Nephron progenitor cell (in vitro differentiated cells): ENCODE measurements at regions not wholly inside any gene's neighbourhood (a gene's known extent, or its start where the extent isn't known, plus 50 kb on each side); places are given as distances from the start of the nearest gene placed in this dataset.
"Not testable (repeated sequence)": the region's sequence is repeated elsewhere in the genome, so short reads cannot be mapped to it uniquely, and the experiment has no call there.

Experiments used
- DNase-seq: peaks from one replicate; pipeline ENCODE4 v3.0.0; 2021
- H3K27ac Mint-ChIP-seq: 2 replicates; pipeline ENCODE4 v1.8.0; 2021; ENCODE audit warnings: mild to moderate bottlenecking, moderate library complexity, mixed read lengths
- H3K27me3 Mint-ChIP-seq: 2 replicates; pipeline ENCODE4 v1.8.0; 2021; ENCODE audit warnings: mild to moderate bottlenecking, low read depth, mixed read lengths; ENCODE audit not compliant: poor library complexity
- H3K36me3 Mint-ChIP-seq: 2 replicates; pipeline ENCODE4 v1.8.0; 2021; ENCODE audit warnings: low read depth, mixed read lengths
- H3K4me1 Mint-ChIP-seq: 2 replicates; pipeline ENCODE4 v1.8.0; 2021; ENCODE audit warnings: mixed read lengths
- H3K4me3 Mint-ChIP-seq: 2 replicates; pipeline ENCODE4 v1.8.0; 2021; ENCODE audit warnings: mild to moderate bottlenecking, moderate library complexity, mixed read lengths
- H3K9me3 Mint-ChIP-seq: 2 replicates; pipeline ENCODE4 v1.8.0; 2021; ENCODE audit warnings: mild to moderate bottlenecking, moderate library complexity, mixed read lengths
- CTCF ChIP-seq: fragments of 200-600 bp; sonication (generic); IDR thresholded peaks from 2 replicates; pipeline ENCODE4 v1.5.0; 2021; ENCODE audit warnings: antibody characterized with exemption

- no peak for DNase-seq
- H3K4me1 Mint-ChIP-seq: peaks cover 29% of the 10 kb centered on the region
- peak overlapping the region; percentile 57 for H3K27ac Mint-ChIP-seq
- H3K9me3 Mint-ChIP-seq: peaks cover 11% of the 10 kb centered on the region
- peaks cover 9% of the 10 kb centered on the region for H3K36me3 Mint-ChIP-seq
- peak overlapping the region; percentile 3 for H3K4me3 Mint-ChIP-seq
- peaks cover 5% of the 10 kb centered on the region for H3K27me3 Mint-ChIP-seq
- no peak for TF ChIP-seq CTCF
Observed at GRCh38 chr2:203636588-203637470, 69.6 kb upstream of the CD28 start.

GRCh38 chr2:203637471-203638167 is 68.8 kb upstream of the CD28 start:
- Mint-ChIP-seq H3K27ac (peak overlapping the region; percentile 57), H3K4me3 (no peak overlapping the region), H3K4me1 (peaks cover 24% of the 10 kb centered on the region), H3K9me3 (peaks cover 16% of the 10 kb centered on the region), H3K27me3 (peaks cover 5% of the 10 kb centered on the region), H3K36me3 (peaks cover 15% of the 10 kb centered on the region)
- no peak for DNase-seq
- no peak for TF ChIP-seq CTCF

GRCh38 chr2:203641865-203642264 is 64.6 kb upstream of the CD28 start:
- not testable (repeated sequence) for H3K27me3 Mint-ChIP-seq, H3K4me3 Mint-ChIP-seq, H3K27ac Mint-ChIP-seq, DNase-seq
- Mint-ChIP-seq H3K36me3 (peaks cover 15% of the 10 kb centered on the region), H3K9me3 (peaks cover 22% of the 10 kb centered on the region), H3K4me1 (peaks cover 12% of the 10 kb centered on the region)

- H3K27me3 Mint-ChIP-seq, H3K27ac Mint-ChIP-seq, DNase-seq, H3K4me3 Mint-ChIP-seq, H3K4me1 Mint-ChIP-seq: not testable (repeated sequence)
- peaks cover 15% of the 10 kb centered on the region for H3K36me3 Mint-ChIP-seq
- peaks cover 22% of the 10 kb centered on the region for H3K9me3 Mint-ChIP-seq
Observed at GRCh38 chr2:203642841-203643240, 63.6 kb upstream of the CD28 start.

GRCh38 chr2:203645831-203646230 is 60.6 kb upstream of the CD28 start:
- no peak for TF ChIP-seq CTCF
- DNase-seq: no peak
- Mint-ChIP-seq H3K4me3 (no peak overlapping the region), H3K9me3 (peaks cover 21% of the 10 kb centered on the region), H3K27ac (no peak overlapping the region), H3K4me1 (peaks cover 15% of the 10 kb centered on the region), H3K27me3 (no peaks in the 10 kb centered on the region), H3K36me3 (peaks cover 15% of the 10 kb centered on the region)

GRCh38 chr2:203646266-203646864 is 60.1 kb upstream of the CD28 start:
- no peak for DNase-seq
- no peak overlapping the region for H3K27ac Mint-ChIP-seq
- peaks cover 11% of the 10 kb centered on the region for H3K36me3 Mint-ChIP-seq
- peaks cover 16% of the 10 kb centered on the region for H3K9me3 Mint-ChIP-seq
- H3K4me3 Mint-ChIP-seq: no peak overlapping the region
- no peak for TF ChIP-seq CTCF
- H3K4me1 Mint-ChIP-seq: peaks cover 20% of the 10 kb centered on the region
- H3K27me3 Mint-ChIP-seq: no peaks in the 10 kb centered on the region
